ENCODE measurements at regions not wholly inside any gene's neighbourhood (a gene's known extent, or its start where the extent isn't known, plus 50 kb on each side); places are given as distances from the start of the nearest gene placed in this dataset.
"Not testable (repeated sequence)": the region's sequence is repeated elsewhere in the genome, so short reads cannot be mapped to it uniquely, and the experiment has no call there.

DNA sequence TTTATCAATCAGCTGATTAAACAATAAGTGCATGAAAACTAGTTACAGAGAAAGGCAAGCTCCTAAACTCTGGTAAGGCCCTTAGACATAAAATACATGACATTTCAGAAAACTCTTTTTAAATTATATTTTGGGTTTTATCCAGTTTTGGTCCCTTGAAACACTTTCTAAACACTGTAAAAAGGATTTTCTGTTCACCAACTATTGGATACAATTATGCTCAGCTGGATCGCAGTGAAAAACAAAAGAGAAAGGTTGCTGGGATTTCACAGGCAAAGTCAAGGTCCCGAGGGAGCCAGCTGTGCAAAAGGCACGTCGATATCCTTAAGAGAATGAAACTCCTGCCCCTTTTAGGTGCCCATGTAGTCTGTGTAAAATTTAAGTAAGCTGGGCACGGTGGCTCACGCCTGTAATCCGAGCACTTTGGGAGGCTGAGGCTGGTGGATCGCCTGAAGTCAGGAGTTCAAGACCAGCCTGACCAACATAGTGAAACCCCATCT lies 1018.4 kb upstream of the INTU start:
- DNase-seq, result no peak

DNA sequence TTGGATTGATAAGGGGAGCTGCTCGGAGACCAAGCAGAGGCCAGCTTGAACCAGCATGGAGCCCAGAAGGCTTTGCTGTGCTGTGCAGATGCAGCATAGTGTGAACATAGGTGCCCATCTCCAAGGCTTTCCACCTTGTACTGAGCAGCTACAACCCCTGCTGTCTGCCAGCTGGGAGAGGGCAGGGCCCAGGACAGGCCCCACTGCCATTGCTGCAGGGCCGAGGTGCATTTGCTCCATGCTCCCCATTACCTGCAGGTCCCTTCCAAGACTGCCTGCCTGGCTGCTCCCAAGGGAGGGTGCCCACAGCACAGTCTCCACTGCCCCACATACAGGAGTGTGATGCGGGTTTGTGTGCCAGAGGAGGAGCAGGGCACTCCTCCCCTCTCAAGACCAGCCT lies 1016.0 kb upstream of the INTU start:
- no peak for DNase-seq

- no peak for DNase-seq
Measured at GRCh38 chr4:126627255-126627654, 1005.5 kb upstream of the INTU start.

DNA sequence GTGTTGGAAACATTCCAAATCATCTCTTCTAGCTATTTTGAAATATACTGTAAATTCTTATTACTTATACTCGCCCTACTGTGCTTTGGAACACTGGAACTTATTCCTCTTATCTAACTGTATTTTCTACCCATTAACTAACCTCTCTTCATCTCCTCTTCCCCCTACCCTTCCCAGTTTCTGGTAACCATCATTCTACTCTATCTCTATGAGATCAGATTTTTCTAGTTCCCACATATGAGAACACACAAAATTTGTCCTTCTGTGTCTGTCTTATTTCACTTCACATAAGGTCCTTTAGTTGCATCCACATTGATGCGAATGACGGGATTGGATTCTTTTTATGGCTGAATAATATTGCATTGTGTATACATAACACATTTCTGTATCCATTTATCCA lies 1003.8 kb upstream of the INTU start:
- DNase-seq, result no peak

- no peak for DNase-seq
Measured at GRCh38 chr4:126630230-126630629, 1002.5 kb upstream of the INTU start.

- no peak for DNase-seq
Measured at GRCh38 chr4:126633306-126633705, 999.5 kb upstream of the INTU start.

DNA sequence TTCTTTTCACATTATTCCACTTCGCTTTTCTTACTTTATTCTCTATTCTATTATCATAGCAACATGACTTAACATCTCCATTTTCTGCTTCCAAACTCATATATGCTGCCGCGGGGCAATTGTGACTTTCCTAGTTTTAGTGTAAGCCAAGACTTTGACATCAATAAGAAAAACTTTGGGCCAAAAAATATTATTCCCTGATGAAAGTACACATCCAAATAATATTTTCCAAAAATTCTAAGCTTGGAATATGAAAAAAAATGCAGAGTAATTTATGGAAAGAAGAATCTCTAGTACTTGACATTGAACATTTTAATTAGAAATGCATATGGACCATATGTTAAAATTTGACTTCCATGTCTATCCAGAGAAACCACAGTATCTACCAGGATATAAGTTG lies 995.1 kb upstream of the INTU start:
- no peak for DNase-seq

DNA sequence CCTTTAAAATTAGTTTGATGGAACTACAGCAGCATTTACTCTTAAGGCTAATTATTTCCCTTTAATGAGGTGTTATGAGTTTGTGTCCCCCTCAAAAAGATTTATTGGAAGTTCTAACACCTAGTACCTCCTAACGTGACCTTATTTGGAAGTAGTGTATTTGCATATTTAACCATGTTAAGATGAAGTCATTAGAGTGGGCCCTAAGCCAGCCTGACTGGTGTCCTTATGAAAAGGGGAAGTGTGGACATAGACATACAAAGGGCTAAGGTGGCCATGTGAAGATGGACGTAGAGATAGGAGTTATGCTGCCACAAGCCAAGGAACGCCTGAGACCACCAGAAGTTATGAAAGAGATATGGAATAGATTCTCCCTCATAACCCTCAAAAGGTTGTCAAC lies 985.4 kb upstream of the INTU start:
- no peak for DNase-seq

GRCh38 chr4:126647756-126648397 lies 984.9 kb upstream of the INTU start:
- no peak for DNase-seq

DNA sequence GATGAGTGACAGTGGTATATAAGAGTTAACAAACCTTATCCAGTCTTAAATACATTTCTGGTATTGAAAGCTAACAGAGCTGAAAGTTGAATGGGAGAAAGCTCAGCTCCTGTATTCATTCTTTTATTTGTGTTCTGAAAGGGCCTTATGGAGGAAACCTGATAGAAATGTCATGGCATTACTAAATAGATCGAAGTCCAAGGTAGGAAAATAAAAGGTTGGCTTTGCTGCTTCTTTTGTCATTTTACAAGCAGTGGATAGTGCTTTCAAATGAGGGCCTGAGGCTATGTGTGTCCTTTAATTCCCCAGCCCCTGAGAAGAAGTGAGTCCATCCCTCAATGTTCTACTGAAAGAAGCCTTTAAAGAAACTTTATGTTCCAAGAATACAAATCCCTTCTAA lies 974.3 kb upstream of the INTU start:
- no peak for DNase-seq

GRCh38 chr4:126661194-126661593 lies 971.6 kb upstream of the INTU start:
- DNase-seq, result no peak

GRCh38 chr4:126664839-126665238 lies 967.9 kb upstream of the INTU start:
- DNase-seq, result no peak

DNA sequence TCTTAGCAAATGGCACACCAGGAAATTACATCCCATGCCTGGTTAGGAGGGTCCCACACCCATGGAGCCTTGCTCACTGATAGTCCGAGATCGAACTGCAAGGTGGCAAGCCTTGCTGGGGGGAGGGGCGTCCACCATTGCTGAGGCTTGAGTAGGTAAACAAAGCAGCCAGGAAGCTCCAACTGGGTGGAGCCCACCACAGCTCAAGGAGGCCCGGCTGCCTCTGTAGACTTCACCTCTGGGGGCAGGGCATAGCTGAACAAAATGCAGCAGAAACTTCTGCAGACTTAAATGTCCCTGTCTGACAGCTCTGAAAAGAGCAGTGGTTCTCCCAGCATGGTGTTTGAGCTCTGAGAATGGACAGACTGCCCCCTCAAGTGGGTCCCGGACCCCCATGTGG lies 962.7 kb upstream of the INTU start:
- DNase-seq, result not testable (repeated sequence)

DNA sequence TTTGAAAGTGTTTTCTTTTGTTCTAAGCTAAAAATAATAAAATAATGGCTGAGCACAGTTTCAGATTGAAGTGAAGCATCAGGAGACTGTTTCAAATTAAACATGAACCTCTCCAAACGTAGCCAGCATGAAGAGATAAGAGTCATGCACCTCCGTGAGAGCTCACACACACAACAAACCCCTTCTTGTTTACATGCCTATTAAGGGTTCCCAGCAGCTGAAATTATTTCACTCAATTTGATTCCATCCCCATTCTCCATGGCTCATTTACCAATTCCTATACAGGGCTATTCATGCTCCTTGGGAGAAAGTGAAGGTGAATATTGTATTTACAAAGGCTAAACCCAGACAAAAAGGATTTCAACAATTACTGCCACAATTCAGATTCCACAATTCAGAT lies 954.1 kb upstream of the INTU start:
- DNase-seq, result no peak

- DNase-seq, result no peak
Measured at GRCh38 chr4:126679303-126679702, 953.5 kb upstream of the INTU start.

DNA sequence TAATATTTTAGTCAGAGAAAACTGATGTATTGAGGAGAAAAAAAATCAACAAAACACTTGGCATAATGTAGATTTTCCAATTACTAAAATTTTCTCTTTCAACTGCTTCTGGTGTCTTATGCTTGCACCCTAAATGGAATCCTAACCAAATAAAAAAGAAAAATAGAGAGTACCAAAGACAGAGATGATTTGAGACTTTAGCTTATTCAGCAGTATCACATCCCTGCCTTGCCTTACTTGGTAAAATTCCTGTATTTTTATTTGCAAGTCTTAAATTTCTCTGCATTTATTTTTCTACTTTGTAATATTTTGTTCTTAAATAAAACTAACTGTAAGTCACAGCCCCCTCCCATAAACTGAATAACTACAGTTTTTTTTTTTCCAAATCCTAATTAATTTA lies 950.5 kb upstream of the INTU start:
- DNase-seq, result no peak

- DNase-seq, result no peak
Measured at GRCh38 chr4:126686491-126686890, 946.3 kb upstream of the INTU start.

GRCh38 chr4:126687655-126688358 lies 945.0 kb upstream of the INTU start:
- DNase-seq, result no peak

GRCh38 chr4:126691797-126692196 lies 941.0 kb upstream of the INTU start:
- no peak for DNase-seq

- DNase-seq, result no peak
Measured at GRCh38 chr4:126697748-126698147, 935.0 kb upstream of the INTU start.

DNA sequence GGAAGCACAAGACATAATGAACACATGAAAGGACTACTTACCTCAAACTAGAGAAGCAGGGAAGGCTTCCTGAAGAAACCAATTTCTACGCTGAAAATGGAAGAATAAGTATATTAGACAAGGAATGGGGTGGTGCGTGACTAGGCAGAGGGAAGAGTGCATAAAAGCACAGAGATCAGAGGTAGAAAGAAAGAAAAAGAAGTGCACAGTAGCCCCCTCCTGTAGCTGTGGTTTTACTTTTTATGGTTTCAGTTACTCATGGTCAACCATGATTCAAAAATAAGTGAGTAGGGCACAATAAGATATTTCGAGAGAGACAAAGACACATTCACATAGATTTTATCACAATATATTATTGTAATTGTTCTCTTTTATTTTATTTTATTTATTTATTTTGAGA lies 934.5 kb upstream of the INTU start:
- no peak for DNase-seq

DNA sequence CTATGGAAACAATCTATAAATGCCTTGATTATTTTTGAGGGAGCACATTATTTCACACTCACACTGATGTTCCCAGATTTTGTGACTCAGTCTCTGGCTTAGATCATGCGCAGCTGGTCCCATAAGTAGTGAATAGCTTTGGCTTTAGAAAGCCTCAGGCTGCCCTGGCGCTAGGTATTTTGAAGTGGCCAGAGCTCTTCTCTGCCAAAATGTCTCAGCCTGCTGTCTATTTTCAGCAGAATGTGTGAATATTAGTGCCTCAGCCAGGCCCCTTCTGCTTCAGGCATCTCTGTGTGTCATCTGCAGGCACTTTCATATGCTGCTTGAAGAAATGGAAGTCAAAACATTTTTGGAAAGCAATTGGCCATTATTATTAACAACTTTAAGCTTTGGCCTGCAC lies 931.0 kb upstream of the INTU start:
- DNase-seq, result no peak

- DNase-seq, result no peak
Measured at GRCh38 chr4:126702747-126703146, 930.0 kb upstream of the INTU start.

DNA sequence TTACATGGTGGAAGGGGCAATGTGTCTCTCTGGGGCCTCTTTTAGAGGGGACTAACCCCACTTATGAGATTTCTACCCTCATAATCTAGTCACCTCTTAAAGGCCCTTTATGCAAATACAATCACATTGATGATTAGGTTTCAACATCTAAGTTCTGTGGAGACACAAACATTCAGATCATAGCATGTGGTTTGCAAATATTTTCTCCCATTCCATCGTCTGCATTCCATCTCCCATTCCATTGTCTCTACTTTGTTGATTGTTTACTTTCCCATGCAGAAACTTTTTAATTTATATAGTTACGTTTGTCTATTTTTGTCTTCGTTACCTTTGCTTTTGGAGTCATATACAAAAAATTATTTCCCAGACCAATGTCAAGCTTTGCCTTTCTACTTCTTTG lies 927.5 kb upstream of the INTU start:
- no peak for DNase-seq

DNA sequence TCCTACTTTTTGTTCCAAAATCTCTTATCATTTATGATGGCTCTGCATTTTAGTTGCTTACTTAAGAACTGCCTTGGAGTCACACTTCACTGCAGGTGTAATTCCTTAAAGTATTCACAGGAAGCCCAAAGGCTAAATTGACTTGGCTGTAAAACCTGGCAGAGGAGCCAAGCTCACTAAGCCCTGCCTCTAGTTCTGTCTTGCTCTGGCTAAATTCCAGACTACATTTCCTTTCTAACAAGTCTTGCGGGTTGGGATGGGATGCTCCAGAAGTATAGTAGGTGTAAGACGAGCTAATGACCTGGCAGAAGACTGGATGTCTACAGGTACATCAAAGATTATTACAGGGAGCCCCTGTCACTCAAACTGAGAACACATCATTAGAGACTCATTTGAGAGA lies 924.0 kb upstream of the INTU start:
- no peak for DNase-seq

Measured in suppressor macrophage treated with lipopolysaccharide for 1 hour (primary cell).